ENCODE measurements at regions not wholly inside any gene's neighbourhood (a gene's known extent, or its start where the extent isn't known, plus 50 kb on each side); places are given as distances from the start of the nearest gene placed in this dataset.

- H3K9ac ChIP-seq: no peak overlapping the region
- no peak overlapping the region for H3K4me3 ChIP-seq
- H3K27ac ChIP-seq: peak overlapping the region in 2 of 11 experiments; percentile 2 to 7; a peak in 1 of 22 replicates
- H3K9me3 ChIP-seq (replicated peaks in 1 of 11): peaks cover 0 to 25% (median 22%) of the 10 kb centered on the region in 11 experiments; a peak in 17 of 22 replicates
- no peak for TF ChIP-seq Cebpa-rat (IDR thresholded peaks at IDR 0.05)
- no peaks in the 10 kb centered on the region for H4K20me1 ChIP-seq
- peak overlapping the region in 8 of 11 experiments; percentile 41 to 67 (median 56); a peak in 13 of 22 replicates for H3K4me2 ChIP-seq
- no peaks in the 10 kb centered on the region for H3K27me3 ChIP-seq
- H3K4me1 ChIP-seq: peaks cover 30 to 71% (median 50%) of the 10 kb centered on the region in 10 experiments
- no peaks in the 10 kb centered on the region for H3K36me3 ChIP-seq
Observed at GRCh38 chr3:187995043-187995400, 158.9 kb upstream of the LPP start.

- Histone ChIP-seq H3K4me2 (peak overlapping the region in 3 of 11 experiments; percentile 2 to 67 (median 55); a peak in 2 of 22 replicates), H3K9ac (no peak overlapping the region), H3K27me3 (no peaks in the 10 kb centered on the region), H4K20me1 (no peaks in the 10 kb centered on the region), H3K27ac (no peak overlapping the region), H3K36me3 (no peaks in the 10 kb centered on the region), H3K9me3 (replicated peaks in 1 of 11) (peaks cover 0 to 25% (median 22%) of the 10 kb centered on the region in 11 experiments; a peak in 17 of 22 replicates), H3K4me1 (peaks cover 33 to 71% (median 51%) of the 10 kb centered on the region in 10 experiments), H3K4me3 (no peak overlapping the region)
- no peak for TF ChIP-seq Cebpa-rat (IDR thresholded peaks at IDR 0.05)
Observed at GRCh38 chr3:187995667-187996066, 158.3 kb upstream of the LPP start.

GRCh38 chr3:187996609-187997008 lies 157.3 kb upstream of the LPP start:
- Histone ChIP-seq H3K4me3 (no peak overlapping the region), H4K20me1 (no peaks in the 10 kb centered on the region), H3K9ac (no peak overlapping the region), H3K4me2 (peak overlapping the region in 2 of 11 experiments; percentile 3 to 11; a peak in 2 of 22 replicates), H3K4me1 (peaks cover 37 to 77% (median 58%) of the 10 kb centered on the region in 10 experiments), H3K36me3 (no peaks in the 10 kb centered on the region), H3K27me3 (no peaks in the 10 kb centered on the region), H3K9me3 (replicated peaks in 1 of 11) (peaks cover 0 to 17% (median 15%) of the 10 kb centered on the region in 11 experiments; a peak in 16 of 22 replicates), H3K27ac (no peak overlapping the region)
- TF ChIP-seq Cebpa-rat (IDR thresholded peaks at IDR 0.05): no peak

DNA sequence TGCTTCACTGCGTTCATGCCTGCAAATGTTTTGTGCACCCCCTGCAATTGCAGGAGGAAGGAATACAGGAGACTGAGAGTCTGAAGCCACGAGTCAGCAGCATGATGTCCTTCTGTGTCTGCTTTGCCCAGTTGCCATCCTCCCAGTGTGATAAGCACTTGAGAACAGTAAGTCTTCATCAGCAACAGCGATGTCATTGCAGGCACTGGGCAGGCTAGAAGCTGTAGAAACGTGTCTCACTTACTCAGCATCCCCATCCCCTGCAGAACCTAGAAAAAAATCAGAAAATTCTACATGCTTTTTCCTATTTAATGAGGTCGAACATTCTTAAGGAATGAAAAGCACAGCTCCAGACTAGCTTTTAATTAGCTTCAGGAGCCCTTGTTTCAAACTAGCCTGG lies 156.5 kb upstream of the LPP start:
- Histone ChIP-seq H3K4me3 (no peak overlapping the region), H3K4me1 (peaks cover 37 to 78% (median 59%) of the 10 kb centered on the region in 10 experiments), H3K4me2 (peak overlapping the region; percentile 3 to 90 (median 22); a peak in 13 of 22 replicates), H3K36me3 (no peaks in the 10 kb centered on the region), H3K9me3 (replicated peaks in 1 of 11) (peaks cover 0 to 11% (median 6%) of the 10 kb centered on the region in 11 experiments; a peak in 11 of 22 replicates), H4K20me1 (no peaks in the 10 kb centered on the region), H3K9ac (no peak overlapping the region), H3K27me3 (no peaks in the 10 kb centered on the region), H3K27ac (peak overlapping the region in 3 of 11 experiments; percentile 93 to 97 (median 95); a peak in 2 of 22 replicates)
- no peak for TF ChIP-seq Cebpa-rat (IDR thresholded peaks at IDR 0.05)

DNA sequence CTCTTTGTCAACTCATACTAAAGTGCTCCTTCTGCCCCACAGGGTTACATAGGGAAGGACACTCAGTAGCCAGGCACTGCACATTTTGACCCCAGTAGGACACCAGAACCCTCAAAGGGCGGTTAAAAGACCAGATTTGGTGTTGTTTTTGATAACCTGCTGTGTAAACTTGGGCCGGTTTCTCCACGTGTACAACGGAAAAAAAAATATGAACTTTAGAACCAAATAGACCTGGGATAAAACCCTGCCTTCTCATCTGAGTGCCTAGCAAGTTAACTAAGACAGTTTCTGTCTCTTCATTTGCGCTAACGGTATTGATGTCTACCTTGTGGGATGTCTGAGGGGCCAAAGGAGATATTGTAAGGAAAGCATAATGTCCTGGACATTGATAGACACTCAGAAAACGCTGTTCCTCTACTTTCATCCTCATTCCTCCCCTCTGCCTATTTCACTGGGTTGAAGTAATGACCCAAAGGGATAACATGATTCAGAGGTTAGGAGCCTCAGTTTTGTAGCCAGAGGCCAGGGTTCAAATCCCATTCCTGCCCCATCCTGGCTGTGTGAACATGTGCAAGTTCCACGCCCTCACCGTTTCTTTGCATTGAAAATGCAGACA lies 155.9 kb upstream of the LPP start:
- Histone ChIP-seq H3K27ac (peak overlapping the region in 4 of 11 experiments; percentile 92 to 97 (median 94); a peak in 7 of 22 replicates), H3K4me2 (peak overlapping the region in 9 of 11 experiments; percentile 20 to 92 (median 78); a peak in 14 of 22 replicates), H3K27me3 (no peaks in the 10 kb centered on the region), H3K9me3 (replicated peaks in 1 of 11) (peaks cover 0 to 10% (median 2%) of the 10 kb centered on the region in 11 experiments; a peak in 7 of 22 replicates), H3K4me3 (no peak overlapping the region), H3K4me1 (peaks cover 37 to 78% (median 59%) of the 10 kb centered on the region in 10 experiments), H4K20me1 (no peaks in the 10 kb centered on the region), H3K9ac (peak overlapping the region in 1 of 11 experiments; percentile 35; a peak in 1 of 22 replicates), H3K36me3 (no peaks in the 10 kb centered on the region)
- no peak for TF ChIP-seq Cebpa-rat (IDR thresholded peaks at IDR 0.05)

- Histone ChIP-seq H3K27me3 (no peaks in the 10 kb centered on the region), H3K4me3 (no peak overlapping the region), H3K4me2 (peak overlapping the region in 8 of 11 experiments; percentile 27 to 92 (median 82); a peak in 14 of 22 replicates), H4K20me1 (no peaks in the 10 kb centered on the region), H3K36me3 (no peaks in the 10 kb centered on the region), H3K9ac (peak overlapping the region in 1 of 11 experiments; percentile 35; a peak in 3 of 22 replicates), H3K27ac (peak overlapping the region in 5 of 11 experiments; percentile 76 to 97 (median 93); a peak in 9 of 22 replicates), H3K4me1 (peaks cover 37 to 76% (median 59%) of the 10 kb centered on the region in 10 experiments), H3K9me3 (replicated peaks in 1 of 11) (peaks cover 0 to 11% (median 0%) of the 10 kb centered on the region in 11 experiments; a peak in 2 of 22 replicates)
- TF ChIP-seq Cebpa-rat (IDR thresholded peaks at IDR 0.05): no peak
Observed at GRCh38 chr3:187998611-187999010, 155.3 kb upstream of the LPP start.

DNA sequence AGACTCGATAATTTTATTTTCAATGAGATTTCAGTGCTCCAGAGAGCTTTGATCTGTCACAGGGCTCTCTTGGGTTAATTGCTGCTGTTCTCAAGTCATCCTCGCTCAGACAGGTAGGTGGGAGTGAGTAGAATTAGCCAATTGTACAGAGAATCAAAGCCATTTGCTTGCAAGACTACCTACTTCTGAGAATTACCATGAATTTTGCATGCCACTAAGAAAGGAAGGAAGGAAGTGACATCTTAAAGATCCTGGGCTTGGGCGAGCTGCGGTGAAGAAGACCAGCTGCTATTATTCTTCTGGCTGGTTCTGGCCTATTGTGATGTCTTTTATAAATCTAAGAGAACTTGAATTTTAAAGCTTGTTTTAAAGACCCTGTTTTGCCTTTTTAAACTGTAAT lies 154.1 kb upstream of the LPP start:
- Histone ChIP-seq H3K4me1 (peaks cover 29 to 67% (median 47%) of the 10 kb centered on the region in 10 experiments), H4K20me1 (no peaks in the 10 kb centered on the region), H3K27me3 (no peaks in the 10 kb centered on the region), H3K27ac (peak overlapping the region; percentile 8 to 97 (median 78); a peak in 20 of 22 replicates), H3K9me3 (replicated peaks in 1 of 11) (peaks cover 0 to 16% (median 0%) of the 10 kb centered on the region in 11 experiments; a peak in 9 of 22 replicates), H3K4me3 (peak overlapping the region in 6 of 10 experiments; percentile 6 to 43 (median 26); a peak in 5 of 20 replicates), H3K4me2 (peak overlapping the region; percentile 63 to 92 (median 81)), H3K9ac (peak overlapping the region in 9 of 11 experiments; percentile 34 to 84 (median 57); a peak in 13 of 22 replicates), H3K36me3 (no peaks in the 10 kb centered on the region)
- 0 out of 22 replicates have a peak, but pooled peaks of 1 of the 11 experiments have one; percentile 48 for TF ChIP-seq Cebpa-rat (IDR thresholded peaks at IDR 0.05)

GRCh38 chr3:188000361-188000861 lies 153.5 kb upstream of the LPP start:
- Histone ChIP-seq H3K9me3 (replicated peaks in 1 of 11) (peaks cover 0 to 18% (median 0%) of the 10 kb centered on the region in 11 experiments; a peak in 9 of 22 replicates), H3K4me2 (peak overlapping the region; percentile 63 to 92 (median 81)), H3K4me3 (peak overlapping the region in 6 of 10 experiments; percentile 6 to 43 (median 26); a peak in 6 of 20 replicates), H4K20me1 (no peaks in the 10 kb centered on the region), H3K27me3 (no peaks in the 10 kb centered on the region), H3K36me3 (no peaks in the 10 kb centered on the region), H3K4me1 (peaks cover 29 to 63% (median 45%) of the 10 kb centered on the region in 10 experiments), H3K9ac (peak overlapping the region in 9 of 11 experiments; percentile 34 to 84 (median 57); a peak in 15 of 22 replicates), H3K27ac (peak overlapping the region; percentile 8 to 97 (median 78); a peak in 21 of 22 replicates)
- no peak for TF ChIP-seq Cebpa-rat (IDR thresholded peaks at IDR 0.05)
